NCI-H748 treated with DMSO at 0.1 percent for 48 hours (cell line): ENCODE measurements at regions not wholly inside any gene's neighbourhood (a gene's known extent, or its start where the extent isn't known, plus 50 kb on each side); places are given as distances from the start of the nearest gene placed in this dataset.
"Not testable (repeated sequence)": the region's sequence is repeated elsewhere in the genome, so short reads cannot be mapped to it uniquely, and the experiment has no call there.

Experiments used
- DNase-seq: peaks from one replicate; lab custom pipeline; 2025; lab: John Stamatoyannopoulos, UW

- DNase-seq = no peak
These were observed 220.7 kb upstream of the NOX3 start for GRCh38 chr6:155676346-155676745.

DNA sequence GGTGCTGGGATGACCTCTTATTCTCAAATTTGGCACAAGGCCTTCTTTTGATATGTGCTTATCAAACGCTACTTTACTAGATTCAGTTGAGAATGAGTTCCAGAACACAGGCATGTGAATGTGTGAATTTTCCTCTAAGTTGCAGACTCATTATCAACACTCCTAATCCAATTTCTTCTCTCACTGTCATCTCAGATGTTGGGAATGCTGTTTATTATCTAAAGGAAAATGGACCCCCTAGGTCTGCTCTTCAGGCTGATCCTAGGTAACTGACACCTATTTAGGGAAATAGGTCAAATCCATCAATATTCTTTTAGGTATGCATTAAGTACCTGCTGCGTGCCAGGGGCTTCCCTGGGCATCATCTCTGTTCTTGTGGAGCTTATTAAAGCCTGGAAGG, 215.0 kb upstream of the NOX3 start:
- DNase-seq = no peak

DNA sequence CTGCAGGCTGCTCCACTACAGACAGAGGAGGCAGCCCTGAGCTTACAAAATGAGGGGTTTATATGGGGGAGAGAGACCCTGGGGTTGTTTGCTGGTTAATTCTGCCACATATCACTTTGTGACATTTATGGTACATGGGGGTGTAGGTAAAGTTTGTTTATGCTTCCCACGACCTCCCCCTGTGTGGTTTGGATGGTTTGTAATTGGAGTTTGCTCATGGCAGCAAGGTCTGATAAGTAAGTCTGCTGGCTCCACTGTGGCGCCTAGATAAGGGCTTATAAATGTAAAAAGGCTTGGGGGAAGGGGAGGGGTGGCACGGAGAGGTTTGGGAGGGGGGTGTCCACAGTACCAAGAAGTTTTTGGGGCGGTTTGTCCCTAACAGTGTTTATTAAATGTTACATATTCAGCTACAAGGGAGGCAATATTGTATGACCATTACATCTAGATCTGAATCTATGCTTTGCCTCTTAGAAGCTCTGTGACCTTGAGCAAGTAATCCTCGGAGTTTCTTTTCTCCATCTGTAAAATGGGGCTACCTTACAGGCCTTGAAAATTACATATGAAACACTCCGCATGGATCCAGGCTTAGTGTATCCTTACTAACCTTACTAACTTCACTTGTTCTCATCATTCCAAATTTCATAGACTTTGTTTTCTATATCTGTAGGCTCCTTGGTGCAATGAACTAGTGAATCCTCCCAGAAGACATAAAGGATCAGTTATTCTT, 204.8 kb upstream of the NOX3 start:
- DNase-seq = no peak

GRCh38 chr6:155656024-155656423, 200.4 kb upstream of the NOX3 start:
- DNase-seq = no peak

GRCh38 chr6:155654474-155654873, 198.8 kb upstream of the NOX3 start:
- DNase-seq = no peak

DNA sequence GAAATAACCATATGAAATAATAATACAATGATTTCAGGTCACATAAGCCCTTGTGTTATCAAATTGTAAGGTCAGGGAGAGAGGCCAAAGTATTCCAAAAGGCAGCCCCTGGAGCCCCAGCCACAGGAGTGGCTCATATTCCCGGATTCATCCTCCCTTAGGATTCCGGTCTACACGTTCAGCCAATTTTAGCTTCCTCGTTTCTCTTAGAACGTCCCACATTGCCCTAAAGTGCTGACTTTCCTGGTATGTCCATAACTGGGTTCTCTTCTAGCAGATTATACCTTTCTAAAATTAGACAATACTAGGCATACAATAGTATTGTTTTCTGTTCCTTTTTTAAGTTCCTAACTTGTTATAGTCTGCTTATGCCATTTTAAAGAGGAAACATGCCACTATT, 192.7 kb upstream of the NOX3 start:
- DNase-seq = no peak

DNA sequence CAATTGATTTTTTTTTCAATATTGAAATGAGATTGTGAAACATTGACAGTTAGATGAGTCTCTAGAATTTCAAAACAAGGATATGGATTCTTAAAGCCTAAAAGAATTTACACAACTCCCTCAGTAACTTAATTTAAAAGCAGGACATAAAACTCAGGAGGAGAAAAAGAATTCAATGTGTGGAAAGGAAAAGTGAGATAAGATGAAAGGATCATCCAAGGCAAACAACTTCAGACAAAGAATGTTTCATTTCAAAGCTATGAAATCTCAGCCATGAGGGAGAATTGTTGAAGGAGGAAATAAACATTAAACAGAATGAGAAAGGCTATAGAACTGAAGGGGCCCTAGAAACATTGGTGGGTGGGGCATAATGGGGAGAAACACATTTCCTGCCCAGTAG, 191.7 kb upstream of the NOX3 start:
- DNase-seq = no peak

GRCh38 chr6:155646443-155646842, 190.8 kb upstream of the NOX3 start:
- DNase-seq = no peak

GRCh38 chr6:155645325-155645724, 189.7 kb upstream of the NOX3 start:
- no peak for DNase-seq

DNA sequence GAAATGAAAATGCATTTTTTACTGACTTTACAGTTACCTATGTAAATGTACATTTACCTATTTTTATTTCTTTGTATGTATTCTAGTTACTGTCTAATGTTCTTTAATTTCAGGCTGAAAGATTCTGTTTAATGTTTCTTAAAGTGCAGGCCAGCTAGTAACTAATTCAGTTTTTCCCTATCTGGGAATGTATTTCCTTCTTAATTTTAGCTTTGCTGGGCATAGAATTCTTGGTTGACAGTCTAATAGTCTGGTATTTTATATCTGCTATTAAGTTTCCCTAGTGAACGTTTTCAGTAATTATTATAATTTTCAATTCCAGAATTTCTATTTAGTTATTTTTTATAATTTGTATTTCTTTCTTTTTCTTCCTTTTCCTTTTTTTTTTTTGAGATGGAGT, 186.0 kb upstream of the NOX3 start:
- no peak for DNase-seq

DNA sequence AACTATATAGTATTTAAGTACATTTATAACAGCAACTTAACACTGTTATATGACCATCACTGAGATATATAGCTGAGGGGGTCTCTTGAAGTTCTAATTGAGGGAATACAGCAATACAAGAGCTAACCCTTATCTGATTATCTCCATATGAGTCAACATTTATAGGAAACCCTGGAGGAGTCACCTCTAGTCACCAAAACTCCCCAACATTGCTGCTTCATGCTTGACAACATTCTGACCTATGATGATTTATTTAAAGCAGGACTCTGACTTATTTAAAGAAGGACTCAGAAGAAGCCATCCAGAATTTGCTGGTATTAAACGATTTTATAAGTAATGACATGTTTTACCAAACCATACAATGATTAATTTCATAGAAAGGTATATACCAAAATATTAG, 182.6 kb upstream of the NOX3 start:
- no peak for DNase-seq

DNA sequence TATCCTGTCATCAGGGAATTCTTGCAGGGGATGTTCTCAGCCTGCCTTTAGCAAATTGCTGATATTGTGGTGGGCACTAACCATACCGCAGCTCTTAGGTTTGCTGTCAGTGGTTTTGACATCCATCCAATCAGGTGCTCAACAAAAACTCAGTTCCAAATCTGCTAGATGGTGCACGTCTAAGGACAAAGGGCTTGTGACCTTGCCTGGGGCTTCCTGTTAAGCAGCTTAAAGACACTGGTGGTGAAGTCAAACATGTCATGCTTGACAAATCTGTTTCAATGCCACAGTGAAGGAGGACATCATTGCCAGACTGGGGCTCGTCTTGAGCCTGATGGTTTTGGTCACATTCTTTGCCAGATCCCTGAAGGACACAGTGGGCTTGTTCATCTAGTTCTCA, 179.8 kb upstream of the NOX3 start:
- no peak for DNase-seq

- DNase-seq = no peak
These were observed 174.4 kb upstream of the NOX3 start for GRCh38 chr6:155630085-155630484.

GRCh38 chr6:155629652-155630051, 174.0 kb upstream of the NOX3 start:
- DNase-seq = no peak

DNA sequence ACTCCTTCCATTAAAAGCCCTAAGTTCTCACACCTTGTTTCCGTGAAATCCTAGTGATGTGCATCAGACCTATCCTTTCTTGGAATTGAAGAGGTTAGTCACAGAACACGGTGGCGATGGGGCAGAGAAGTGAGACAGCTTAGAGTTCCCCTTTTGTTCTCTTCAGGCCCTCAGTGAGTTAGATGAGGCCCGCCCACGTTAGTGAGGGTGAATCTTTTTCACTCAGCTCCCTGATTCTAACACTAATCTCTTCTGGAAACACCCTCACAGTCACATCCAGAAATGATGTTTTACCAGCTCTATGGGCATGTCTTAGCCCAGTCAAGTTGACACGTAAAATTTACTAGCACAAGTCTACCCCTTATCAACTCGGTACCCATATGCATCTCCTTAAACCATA, 172.7 kb upstream of the NOX3 start:
- no peak for DNase-seq

GRCh38 chr6:155627722-155628212, 172.1 kb upstream of the NOX3 start:
- not testable (repeated sequence) for DNase-seq

DNA sequence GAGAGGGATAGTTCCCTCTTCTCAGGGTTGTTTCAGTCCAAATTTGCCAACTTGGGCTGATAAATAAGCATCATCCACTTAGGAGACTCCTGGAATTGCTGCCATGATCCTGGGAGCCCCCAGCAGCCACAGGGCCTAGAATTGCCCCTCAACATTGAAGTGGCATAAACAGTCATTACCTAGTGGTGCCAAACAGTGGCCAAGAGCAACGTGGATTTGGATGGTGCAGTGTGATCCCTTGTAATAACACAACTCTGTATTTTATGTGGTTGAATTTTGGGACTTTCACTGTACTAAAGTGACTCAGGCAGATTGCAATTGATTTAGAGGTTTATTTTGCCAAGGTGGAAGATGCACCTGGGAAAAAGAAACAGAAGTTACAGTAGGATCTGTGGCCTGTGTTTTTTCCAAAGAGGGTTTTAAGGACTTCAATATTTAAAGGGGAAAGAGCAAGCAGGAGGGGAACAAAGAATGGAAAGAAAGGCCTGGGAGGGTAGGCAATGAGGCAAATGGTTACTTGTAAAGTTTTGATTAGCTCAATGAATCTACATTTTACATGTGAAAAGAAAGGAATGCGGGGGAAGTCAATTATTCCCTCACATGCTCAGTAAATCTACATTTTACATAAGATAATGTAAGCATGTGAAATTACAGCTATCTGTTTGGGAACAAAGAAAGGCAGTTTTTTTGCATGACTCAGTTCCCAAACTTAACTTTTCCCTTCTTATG, 168.0 kb upstream of the NOX3 start:
- no peak for DNase-seq

GRCh38 chr6:155614606-155615005, 159.0 kb upstream of the NOX3 start:
- no peak for DNase-seq

DNA sequence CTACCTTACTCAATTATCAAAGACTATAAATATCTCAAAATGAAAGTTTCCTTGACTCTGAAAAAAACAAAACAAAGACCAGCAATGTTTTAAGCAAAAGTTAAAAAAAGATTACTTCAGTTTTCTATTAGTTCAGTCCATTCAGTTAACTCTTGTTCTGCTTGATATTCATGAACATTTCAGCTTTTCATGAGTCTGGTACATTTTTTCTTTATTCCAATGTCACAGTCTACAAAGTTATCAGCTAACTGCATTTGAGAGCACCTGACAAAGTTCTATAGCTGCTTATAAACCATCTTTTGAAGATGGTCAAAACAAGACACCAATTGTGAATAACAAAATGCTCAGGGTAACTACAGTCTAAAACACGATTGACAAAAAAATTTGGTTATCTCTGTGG, 156.1 kb upstream of the NOX3 start:
- DNase-seq = no peak

DNA sequence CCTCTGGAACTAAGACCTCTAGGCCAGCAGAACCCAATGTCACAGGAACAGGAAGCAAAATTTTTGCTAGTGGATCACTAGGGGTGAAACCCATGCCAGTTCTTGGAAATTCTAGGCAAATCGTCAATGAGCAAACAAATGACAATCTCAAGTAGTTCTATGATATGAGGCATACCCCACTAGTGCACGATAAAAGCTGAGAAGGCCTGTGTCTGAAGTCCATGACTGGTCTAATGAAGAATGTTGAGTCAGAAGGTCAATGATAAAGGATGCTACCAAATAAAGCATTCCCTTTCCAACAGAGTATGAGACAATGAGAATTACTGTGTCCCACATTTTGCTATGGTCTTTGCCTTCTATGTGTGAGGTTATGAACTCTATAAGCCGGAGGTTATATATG, 149.4 kb upstream of the NOX3 start:
- DNase-seq = no peak

GRCh38 chr6:155599561-155599960, 143.9 kb upstream of the NOX3 start:
- DNase-seq = no peak

DNA sequence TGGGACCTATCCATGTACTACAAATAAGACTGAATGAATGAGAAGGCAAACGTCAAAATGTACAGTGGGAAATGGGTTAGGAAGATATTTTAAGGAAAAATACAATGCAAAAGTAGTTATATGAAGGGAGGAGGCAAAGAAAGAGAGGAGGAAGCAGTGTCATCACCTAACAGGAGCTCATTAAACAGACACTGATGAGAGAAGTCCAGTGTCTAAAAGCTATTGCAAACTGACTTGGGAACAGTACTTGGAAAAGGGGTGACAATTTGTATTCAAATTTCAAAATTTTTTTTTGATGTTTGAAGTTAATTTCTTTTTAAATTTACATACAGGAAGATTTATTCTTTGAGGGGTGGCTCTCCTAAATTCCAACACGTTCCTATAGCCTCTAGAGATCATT, 143.5 kb upstream of the NOX3 start:
- no peak for DNase-seq

- no peak for DNase-seq
These were observed 139.6 kb upstream of the NOX3 start for GRCh38 chr6:155595284-155595683.

GRCh38 chr6:155591741-155592140, 136.1 kb upstream of the NOX3 start:
- no peak for DNase-seq
